ENCODE measurements at regions not wholly inside any gene's neighbourhood (a gene's known extent, or its start where the extent isn't known, plus 50 kb on each side); places are given as distances from the start of the nearest gene placed in this dataset.

GRCh38 chr18:73901566-73901965 is 246.1 kb downstream of the FBXO15 start:
- Histone ChIP-seq H3K23ac (ENCODE audit: low read length in 2 of 2) (no peak overlapping the region), H2BK12ac (ENCODE audit: low read length in 2 of 2) (no peak overlapping the region), H2AFZ (ENCODE audit: low read depth, low read length) (no peak overlapping the region), H3K9me3 (ENCODE audit: control insufficient read depth, low read length) (peaks cover 3% of the 10 kb centered on the region), H3K27me3 (ENCODE audit: control insufficient read depth in 1 of 2, insufficient read depth in 1 of 2, low read length in 2 of 2) (no peaks in the 10 kb centered on the region), H3K27ac (ENCODE audit: low read length, poor library complexity, severe bottlenecking) (no peak overlapping the region), H3K9ac (ENCODE audit: low read length) (no peak overlapping the region), H3K4me1 (ENCODE audit: control insufficient read depth, insufficient read depth, low read depth, low read length) (no peaks in the 10 kb centered on the region), H2BK15ac (ENCODE audit: low read depth, poor library complexity, severe bottlenecking) (no peak overlapping the region), H3K18ac (ENCODE audit: low read depth in 1 of 2, low read length in 2 of 2) (no peak overlapping the region), H3K79me1 (replicated peaks; ENCODE audit: low read length, poor library complexity, severe bottlenecking) (no peaks in the 10 kb centered on the region), H3K14ac (ENCODE audit: low read length in 2 of 2) (no peak overlapping the region), H3K4me3 (ENCODE audit: insufficient read depth in 1 of 2, low read depth in 1 of 2, low read length in 2 of 2) (no peak overlapping the region), H3K36me3 (ENCODE audit: control insufficient read depth in 1 of 2, insufficient read depth in 2 of 2, low read depth in 1 of 2, low read length in 2 of 2) (no peaks in the 10 kb centered on the region), H4K8ac (ENCODE audit: low read length) (no peak overlapping the region), H2BK120ac (ENCODE audit: low read depth, low read length) (no peak overlapping the region), H3K4ac (ENCODE audit: low read depth in 1 of 2, low read length in 2 of 2) (no peak overlapping the region), H2BK5ac (ENCODE audit: low read depth, low read length, poor library complexity, severe bottlenecking) (no peak overlapping the region), H3K4me2 (ENCODE audit: low read length, poor library complexity, severe bottlenecking) (no peak overlapping the region), H4K91ac (ENCODE audit: low read length) (no peak overlapping the region), H2AK5ac (ENCODE audit: low read length, severe bottlenecking) (no peak overlapping the region)
- 75% methylated on average over 4 of the region's 4 CpGs for WGBS
- no peak for DNase-seq

- Histone ChIP-seq H3K27me3 (ENCODE audit: control insufficient read depth in 1 of 2, insufficient read depth in 1 of 2, low read length in 2 of 2) (no peaks in the 10 kb centered on the region), H4K8ac (ENCODE audit: low read length) (no peak overlapping the region), H3K79me1 (replicated peaks; ENCODE audit: low read length, poor library complexity, severe bottlenecking) (no peaks in the 10 kb centered on the region), H3K14ac (ENCODE audit: low read length in 2 of 2) (no peak overlapping the region), H3K9ac (ENCODE audit: low read length) (no peak overlapping the region), H3K36me3 (ENCODE audit: control insufficient read depth in 1 of 2, insufficient read depth in 2 of 2, low read depth in 1 of 2, low read length in 2 of 2) (no peaks in the 10 kb centered on the region), H3K4ac (ENCODE audit: low read depth in 1 of 2, low read length in 2 of 2) (no peak overlapping the region), H4K91ac (ENCODE audit: low read length) (no peak overlapping the region), H3K23ac (ENCODE audit: low read length in 2 of 2) (no peak overlapping the region), H3K4me3 (ENCODE audit: insufficient read depth in 1 of 2, low read depth in 1 of 2, low read length in 2 of 2) (no peak overlapping the region), H3K9me3 (ENCODE audit: control insufficient read depth, low read length) (peaks cover 3% of the 10 kb centered on the region), H3K27ac (ENCODE audit: low read length, poor library complexity, severe bottlenecking) (no peak overlapping the region), H2BK120ac (ENCODE audit: low read depth, low read length) (no peak overlapping the region), H2BK12ac (ENCODE audit: low read length in 2 of 2) (no peak overlapping the region), H3K4me1 (ENCODE audit: control insufficient read depth, insufficient read depth, low read depth, low read length) (no peaks in the 10 kb centered on the region), H2BK5ac (ENCODE audit: low read depth, low read length, poor library complexity, severe bottlenecking) (no peak overlapping the region), H3K18ac (ENCODE audit: low read depth in 1 of 2, low read length in 2 of 2) (no peak overlapping the region), H2BK15ac (ENCODE audit: low read depth, poor library complexity, severe bottlenecking) (no peak overlapping the region), H3K4me2 (ENCODE audit: low read length, poor library complexity, severe bottlenecking) (no peak overlapping the region), H2AK5ac (ENCODE audit: low read length, severe bottlenecking) (no peak overlapping the region), H2AFZ (ENCODE audit: low read depth, low read length) (no peak overlapping the region)
- WGBS, result 90% methylated on average over 7 of the region's 9 CpGs
- DNase-seq, result no peak
Observed at GRCh38 chr18:73901151-73901550, 246.5 kb downstream of the FBXO15 start.

GRCh38 chr18:73900106-73900835 is 247.4 kb downstream of the FBXO15 start:
- WGBS, result 78% methylated on average over 4 of the region's 7 CpGs
- Histone ChIP-seq H3K36me3 (ENCODE audit: control insufficient read depth in 1 of 2, insufficient read depth in 2 of 2, low read depth in 1 of 2, low read length in 2 of 2) (no peaks in the 10 kb centered on the region), H2BK15ac (ENCODE audit: low read depth, poor library complexity, severe bottlenecking) (no peak overlapping the region), H2BK120ac (ENCODE audit: low read depth, low read length) (no peak overlapping the region), H2AK5ac (ENCODE audit: low read length, severe bottlenecking) (no peak overlapping the region), H3K23ac (ENCODE audit: low read length in 2 of 2) (no peak overlapping the region), H3K27ac (ENCODE audit: low read length, poor library complexity, severe bottlenecking) (no peak overlapping the region), H4K91ac (ENCODE audit: low read length) (no peak overlapping the region), H3K9ac (ENCODE audit: low read length) (no peak overlapping the region), H3K27me3 (ENCODE audit: control insufficient read depth in 1 of 2, insufficient read depth in 1 of 2, low read length in 2 of 2) (no peaks in the 10 kb centered on the region), H3K9me3 (ENCODE audit: control insufficient read depth, low read length) (peaks cover 3% of the 10 kb centered on the region), H3K4ac (ENCODE audit: low read depth in 1 of 2, low read length in 2 of 2) (no peak overlapping the region), H2BK12ac (ENCODE audit: low read length in 2 of 2) (no peak overlapping the region), H3K4me3 (ENCODE audit: insufficient read depth in 1 of 2, low read depth in 1 of 2, low read length in 2 of 2) (no peak overlapping the region), H2BK5ac (ENCODE audit: low read depth, low read length, poor library complexity, severe bottlenecking) (no peak overlapping the region), H3K14ac (ENCODE audit: low read length in 2 of 2) (no peak overlapping the region), H2AFZ (ENCODE audit: low read depth, low read length) (no peak overlapping the region), H3K4me2 (ENCODE audit: low read length, poor library complexity, severe bottlenecking) (no peak overlapping the region), H3K18ac (ENCODE audit: low read depth in 1 of 2, low read length in 2 of 2) (no peak overlapping the region), H3K79me1 (replicated peaks; ENCODE audit: low read length, poor library complexity, severe bottlenecking) (no peaks in the 10 kb centered on the region), H4K8ac (ENCODE audit: low read length) (no peak overlapping the region), H3K4me1 (ENCODE audit: control insufficient read depth, insufficient read depth, low read depth, low read length) (no peaks in the 10 kb centered on the region)
- no peak for DNase-seq

- no peak overlapping the region for H4K91ac ChIP-seq (ENCODE audit: low read length)
- H3K27ac ChIP-seq (ENCODE audit: low read length, poor library complexity, severe bottlenecking), result no peak overlapping the region
- H3K27me3 ChIP-seq (ENCODE audit: control insufficient read depth in 1 of 2, insufficient read depth in 1 of 2, low read length in 2 of 2), result no peaks in the 10 kb centered on the region
- H3K4me2 ChIP-seq (ENCODE audit: low read length, poor library complexity, severe bottlenecking), result no peak overlapping the region
- WGBS, result 96% methylated on average over 1 of the region's 1 CpG
- H2BK12ac ChIP-seq (ENCODE audit: low read length in 2 of 2), result no peak overlapping the region
- no peak overlapping the region for H3K9ac ChIP-seq (ENCODE audit: low read length)
- H3K23ac ChIP-seq (ENCODE audit: low read length in 2 of 2), result no peak overlapping the region
- no peak overlapping the region for H2AFZ ChIP-seq (ENCODE audit: low read depth, low read length)
- H3K4me1 ChIP-seq (ENCODE audit: control insufficient read depth, insufficient read depth, low read depth, low read length), result no peaks in the 10 kb centered on the region
- no peaks in the 10 kb centered on the region for H3K79me1 ChIP-seq (replicated peaks; ENCODE audit: low read length, poor library complexity, severe bottlenecking)
- H2BK120ac ChIP-seq (ENCODE audit: low read depth, low read length), result no peak overlapping the region
- no peak overlapping the region for H4K8ac ChIP-seq (ENCODE audit: low read length)
- H2BK5ac ChIP-seq (ENCODE audit: low read depth, low read length, poor library complexity, severe bottlenecking), result no peak overlapping the region
- H3K4me3 ChIP-seq (ENCODE audit: insufficient read depth in 1 of 2, low read depth in 1 of 2, low read length in 2 of 2), result no peak overlapping the region
- H3K9me3 ChIP-seq (ENCODE audit: control insufficient read depth, low read length), result no peaks in the 10 kb centered on the region
- H3K14ac ChIP-seq (ENCODE audit: low read length in 2 of 2), result no peak overlapping the region
- H3K4ac ChIP-seq (ENCODE audit: low read depth in 1 of 2, low read length in 2 of 2), result no peak overlapping the region
- no peak overlapping the region for H3K18ac ChIP-seq (ENCODE audit: low read depth in 1 of 2, low read length in 2 of 2)
- no peak overlapping the region for H2BK15ac ChIP-seq (ENCODE audit: low read depth, poor library complexity, severe bottlenecking)
- no peaks in the 10 kb centered on the region for H3K36me3 ChIP-seq (ENCODE audit: control insufficient read depth in 1 of 2, insufficient read depth in 2 of 2, low read depth in 1 of 2, low read length in 2 of 2)
- DNase-seq, result no peak
- H2AK5ac ChIP-seq (ENCODE audit: low read length, severe bottlenecking), result no peak overlapping the region
Observed at GRCh38 chr18:73897517-73897916, 250.1 kb downstream of the FBXO15 start.
